HCT116 (cell line): ENCODE measurements at regions not wholly inside any gene's neighbourhood (a gene's known extent, or its start where the extent isn't known, plus 50 kb on each side); places are given as distances from the start of the nearest gene placed in this dataset.

Source experiments
- ATAC-seq: fragments of 200-7000 bp; cut with Tn5 transposase; 2 replicates; pipeline ENCODE4 v1.9.1; 2020; ENCODE audit warnings: mild to moderate bottlenecking, moderate library complexity
- BruUV-seq: library from RNA; stranded (reverse); fragments of 400-500 nt; replicated peaks from 2 replicates; lab custom pipeline; 2021; lab: Mats Ljungman, UMichigan
- CTCF ChIA-PET: fragments of 300-600 bp; sonication (Branson Sonifier 250); formaldehyde crosslinking; loops from one replicate; lab custom pipeline; 2021; ENCODE audit warnings: antibody characterized with exemption; lab: Charles Lee
- POLR2A ChIA-PET: fragments of 300-600, 350-600 bp; sonication (Branson Sonifier 250); formaldehyde crosslinking; loops from one replicate; lab custom pipeline; 2021; ENCODE audit warnings: antibody characterized with exemption; lab: Charles Lee
- RAD21 ChIA-PET, 2 experiments: fragments of 300-600 bp; sonication (Branson Sonifier 250); formaldehyde crosslinking; loops; one replicate each; lab custom pipeline; 2023; ENCODE audit warnings: low total read pairs in 2 of 2; ENCODE audit not compliant: uncharacterized antibody in 2 of 2, unreplicated experiment in 2 of 2, low non-redundant PET in 1 of 2; lab: Charles Lee
- DNase-seq: peaks from one replicate; pipeline ENCODE4 v3.0.0-alpha.2; 2010; ENCODE audit warnings: low read depth, low spot score
- H2AFZ ChIP-seq: fragments of 200-600 bp; shearing (Covaris generic), sonication (generic); 2 replicates; pipeline ENCODE4 v1.6.1; 2017; ENCODE audit warnings: low read depth, mixed run types, mixed read lengths, antibody characterized with exemption, low read length; ENCODE audit not compliant: poor library complexity, severe bottlenecking
- H3K27ac ChIP-seq: 2 replicates; pipeline ENCODE4 v1.5.1; 2012; ENCODE audit warnings: low read depth, low read length
- H3K27me3 ChIP-seq: fragments of 200-600 bp; sonication (generic); 2 replicates; pipeline ENCODE4 v1.6.1; 2016; ENCODE audit warnings: mixed run types, low read length, mixed read lengths; ENCODE audit not compliant: insufficient read depth
- H3K36me3 ChIP-seq, 2 experiments: fragments of 200-500 bp in 1 of 2; fragments of 200-600 bp in 1 of 2; sonication (Bioruptor generic) in 1 of 2; sonication (generic) in 1 of 2; 2 replicates each; pipeline versions ENCODE4 v1.5.1 to v1.6.1; 2014 to 2016; ENCODE audit warnings: low read length in 2 of 2, inconsistent platforms in 1 of 2, mixed read lengths in 1 of 2, mixed run types in 1 of 2; ENCODE audit not compliant: insufficient read depth in 2 of 2, control insufficient read depth in 1 of 2
- H3K4me1 ChIP-seq, 2 experiments: fragments of 200-600 bp in 1 of 2; sonication (generic) in 1 of 2; 2 replicates each; pipeline versions ENCODE4 v1.5.1 to v1.6.1; 2012 to 2017; ENCODE audit warnings: low read length in 2 of 2, inconsistent platforms in 1 of 2, mild to moderate bottlenecking in 1 of 2, mixed read lengths in 1 of 2, mixed run types in 1 of 2, moderate library complexity in 1 of 2; ENCODE audit not compliant: insufficient read depth in 2 of 2, control insufficient read depth in 1 of 2
- H3K4me2 ChIP-seq: fragments of 200-600 bp; sonication (generic); 2 replicates; pipeline ENCODE4 v1.6.1; 2017; ENCODE audit warnings: mixed run types, low read length, mixed read lengths
- H3K4me3 ChIP-seq, 2 experiments: fragments of 200-600 bp in 1 of 2; sonication (generic) in 1 of 2; replicated peaks in 1 of 2; 2 replicates each; pipeline ENCODE4 v1.5.1; 2011 to 2016; ENCODE audit warnings: low read length in 2 of 2, control low read depth in 1 of 2, low read depth in 1 of 2, mild to moderate bottlenecking in 1 of 2, mixed read lengths in 1 of 2, mixed run types in 1 of 2
- H3K79me2 ChIP-seq: fragments of 200-600 bp; sonication (generic); 2 replicates; pipeline ENCODE4 v1.6.1; 2017; ENCODE audit warnings: mild to moderate bottlenecking, mixed run types, low read length, moderate library complexity, mixed read lengths; ENCODE audit not compliant: insufficient read depth
- H3K9ac ChIP-seq: fragments of 200-600 bp; sonication (generic); 2 replicates; pipeline ENCODE4 v1.6.1; 2016; ENCODE audit warnings: low read length, mixed read lengths
- H3K9me2 ChIP-seq: fragments of 200-600 bp; sonication (generic), shearing (Covaris generic); 2 replicates; pipeline ENCODE4 v1.6.1; 2017; ENCODE audit warnings: mixed run types, mild to moderate bottlenecking, moderate library complexity; ENCODE audit not compliant: insufficient read depth
- H3K9me3 ChIP-seq, 2 experiments: fragments of 200-500 bp in 1 of 2; fragments of 200-600 bp in 1 of 2; sonication (Bioruptor generic) in 1 of 2; sonication (generic) in 1 of 2; 2 replicates each; pipeline ENCODE4 v1.6.1; 2014 to 2017; ENCODE audit warnings: low read length in 2 of 2, mixed read lengths in 2 of 2, inconsistent platforms in 1 of 2, low read depth in 1 of 2, mild to moderate bottlenecking in 1 of 2, mixed run types in 1 of 2, moderate library complexity in 1 of 2; ENCODE audit not compliant: control insufficient read depth in 1 of 2, insufficient read depth in 1 of 2
- H4K20me1 ChIP-seq: fragments of 200-600 bp; sonication (generic), shearing (Covaris generic); 2 replicates; pipeline ENCODE4 v1.6.1; 2017; ENCODE audit warnings: mixed run types, mild to moderate bottlenecking, moderate library complexity; ENCODE audit not compliant: insufficient read depth
- ATF3 ChIP-seq: IDR thresholded peaks from 2 replicates; pipeline ENCODE4 v1.6.1; 2012
- CBX3 ChIP-seq: IDR thresholded peaks from 2 replicates; pipeline ENCODE4 v1.6.1; 2012; ENCODE audit warnings: low read depth
- CEBPB ChIP-seq: IDR thresholded peaks from 2 replicates; pipeline ENCODE4 v1.6.1; 2012; ENCODE audit warnings: low read depth
- EZH2 ChIP-seq: fragments of 200-600 bp; sonication (generic); IDR thresholded peaks from 2 replicates; pipeline ENCODE4 v1.6.1; 2017; ENCODE audit warnings: antibody characterized with exemption, mixed run types
- EZH2phosphoT487 ChIP-seq: fragments of 200-600 bp; IDR thresholded peaks from 2 replicates; pipeline ENCODE4 v1.6.1; 2018; ENCODE audit warnings: antibody characterized with exemption, borderline replicate concordance
- FOSL1 ChIP-seq: IDR thresholded peaks from 2 replicates; pipeline ENCODE4 v1.6.1; 2012; ENCODE audit warnings: low read depth
- MAX ChIP-seq: IDR thresholded peaks from 2 replicates; pipeline ENCODE4 v1.6.1; 2012
- POLR2A ChIP-seq: IDR thresholded peaks from 2 replicates; pipeline ENCODE4 v1.7.0; 2011; ENCODE audit warnings: borderline replicate concordance; ENCODE audit not compliant: insufficient read depth, insufficient read length; ENCODE audit errors: extremely low read depth
- POLR2AphosphoS5 ChIP-seq: IDR thresholded peaks from 2 replicates; pipeline ENCODE4 v1.6.1; 2011; ENCODE audit warnings: mild to moderate bottlenecking, low read depth, low read length, moderate library complexity
- SRF ChIP-seq: IDR thresholded peaks from 2 replicates; pipeline ENCODE4 v1.6.1; 2012; ENCODE audit warnings: low read depth
- YY1 ChIP-seq: IDR thresholded peaks from 2 replicates; pipeline ENCODE4 v1.6.1; 2011; ENCODE audit warnings: low read length, low read depth, moderate library complexity, mild to moderate bottlenecking; ENCODE audit not compliant: insufficient replicate concordance; ENCODE audit errors: extremely low read depth
- ZBTB33 ChIP-seq: IDR thresholded peaks from 2 replicates; pipeline ENCODE4 v1.6.1; 2011; ENCODE audit warnings: mild to moderate bottlenecking, low read length, moderate library complexity; ENCODE audit not compliant: insufficient replicate concordance; ENCODE audit errors: extremely low read depth
- ZFX ChIP-seq: fragments of 450-650 bp; IDR thresholded peaks from 2 replicates; pipeline ENCODE4 v1.6.1; 2017
- intact Hi-C: fragments of 100-400 bp; cut with micrococcal nuclease; formaldehyde crosslinking; loops from 2 replicates; pipeline ENCODE4 v1.10.0; 2022

GRCh38 chr17:77302682-77303081, 161.9 kb downstream of the SEC14L1 start:
- H3K27ac ChIP-seq = no peak overlapping the region
- H3K36me3 ChIP-seq = peaks cover 0 to 6% of the 10 kb centered on the region in 2 experiments; a peak in 1 of 4 replicates

GRCh38 chr17:77303620-77304019, 162.9 kb downstream of the SEC14L1 start:
- BruUV-seq = no TSS peak
- H3K27me3 ChIP-seq = no peaks in the 10 kb centered on the region
- ChIA-PET CTCF (no interaction called here), POLR2A (no interaction called here), RAD21 (no interaction called here)
- no peak overlapping the region for H2AFZ ChIP-seq
- H3K4me1 ChIP-seq = peaks cover 66 to 93% of the 10 kb centered on the region in 2 experiments
- H3K4me2 ChIP-seq = peak overlapping the region; percentile 45
- peaks cover 5 to 8% of the 10 kb centered on the region in 2 experiments; a peak in 2 of 4 replicates for H3K36me3 ChIP-seq
- no peak for DNase-seq
- no peaks in the 10 kb centered on the region for H3K9me3 ChIP-seq
- intact Hi-C loops = no loop called here
- no peak overlapping the region for H3K4me3 ChIP-seq
- 0 out of 2 replicates have a peak overlapping the region, but pooled peaks have one; percentile 24 for H3K27ac ChIP-seq
- peaks cover 13% of the 10 kb centered on the region; the same call in 1 of the 2 replicates for H4K20me1 ChIP-seq
- no peak for TF ChIP-seq ATF3
- no peak for TF ChIP-seq ZBTB33
- no peak for TF ChIP-seq POLR2AphosphoS5
- no peak for TF ChIP-seq EZH2
- TF ChIP-seq CEBPB = no peak
- no peak for TF ChIP-seq FOSL1
- no peak for TF ChIP-seq CBX3
- TF ChIP-seq ZFX = no peak
- no peak for TF ChIP-seq YY1
- TF ChIP-seq EZH2phosphoT487 = no peak
- TF ChIP-seq SRF = no peak
- no peak for TF ChIP-seq MAX
- no peak for TF ChIP-seq POLR2A
- H3K9ac ChIP-seq = peak overlapping the region; percentile 16; the same call in 1 of the 2 replicates
- peaks cover 89% of the 10 kb centered on the region for H3K79me2 ChIP-seq
- no peak for ATAC-seq
- H3K9me2 ChIP-seq = no peaks in the 10 kb centered on the region

More at GRCh38 chr17:77302682-77303081, 161.9 kb downstream of the SEC14L1 start:
- BruUV-seq = no TSS peak
- Histone ChIP-seq H3K4me3 (no peak overlapping the region), H2AFZ (no peak overlapping the region), H3K9ac (no peak overlapping the region)
- no peak for TF ChIP-seq YY1
- TF ChIP-seq, all 23 proteins: peak for 0
- Histone ChIP-seq H4K20me1 (peaks cover 13% of the 10 kb centered on the region; the same call in 1 of the 2 replicates), H3K4me2 (peak overlapping the region; percentile 38), H3K9me3 (no peaks in the 10 kb centered on the region), H3K27me3 (no peaks in the 10 kb centered on the region), H3K9me2 (no peaks in the 10 kb centered on the region), H3K4me1 (peaks cover 66 to 92% of the 10 kb centered on the region in 2 experiments), H3K79me2 (peaks cover 89% of the 10 kb centered on the region)
- ChIA-PET CTCF (no interaction called here), RAD21 (no interaction called here), POLR2A (no interaction called here)
- intact Hi-C loops = no loop called here
- ATAC-seq (no peak), DNase-seq (no peak)
